Naive thymus-derived CD4-positive, alpha-beta T cell (primary cell): ENCODE measurements at regions not wholly inside any gene's neighbourhood (a gene's known extent, or its start where the extent isn't known, plus 50 kb on each side); places are given as distances from the start of the nearest gene placed in this dataset.

Source experiments
- ATAC-seq: fragments of 150-1000 bp; cut with Tn5 transposase; 2 replicates; pipeline ENCODE4 v1.10.0; 2021; ENCODE audit warnings: mild to moderate bottlenecking, moderate library complexity
- CTCF ChIA-PET: fragments of 350-600 bp; sonication (Branson Sonifier 250); formaldehyde crosslinking; loops from one replicate; lab custom pipeline; 2021; ENCODE audit warnings: antibody characterized with exemption; lab: Charles Lee
- POLR2A ChIA-PET: fragments of 350-600 bp; sonication (Branson Sonifier 250); formaldehyde crosslinking; loops from one replicate; lab custom pipeline; 2021; ENCODE audit warnings: antibody characterized with exemption, inconsistent platforms; lab: Charles Lee
- DNase-seq, 9 donors: peaks; one replicate each; pipeline versions ENCODE4 v3.0.0 to v3.0.0-alpha.2; 2020 to 2022; ENCODE audit warnings: mixed read lengths in 1 of 9
- H3K27ac ChIP-seq: one replicate; pipeline ENCODE4 v1.7.0; 2013; ENCODE audit warnings: mild to moderate bottlenecking, low read depth, low read length, moderate library complexity
- H3K27me3 ChIP-seq, 2 donors: one replicate each; pipeline ENCODE4 v1.7.0; 2013; ENCODE audit warnings: low read length in 2 of 2, mild to moderate bottlenecking in 2 of 2, moderate library complexity in 2 of 2; ENCODE audit not compliant: control insufficient read depth in 2 of 2, insufficient read depth in 2 of 2
- H3K36me3 ChIP-seq, 3 experiments: 1 replicate in 2 of 3; 2 replicates in 1 of 3; pipeline ENCODE4 v1.7.0; 2013; ENCODE audit warnings: low read length in 3 of 3, mild to moderate bottlenecking in 3 of 3, moderate library complexity in 1 of 3; ENCODE audit not compliant: insufficient read depth in 3 of 3, control insufficient read depth in 2 of 3
- H3K4me1 ChIP-seq, 2 donors: one replicate each; pipeline ENCODE4 v1.7.0; 2013; ENCODE audit warnings: low read length in 2 of 2, mild to moderate bottlenecking in 2 of 2, moderate library complexity in 1 of 2; ENCODE audit not compliant: control insufficient read depth in 2 of 2, insufficient read depth in 2 of 2
- H3K4me3 ChIP-seq: 2 replicates; pipeline ENCODE4 v1.7.0; 2013; ENCODE audit warnings: mild to moderate bottlenecking, low read length
- H3K9me3 ChIP-seq, 3 experiments: 1 replicate in 2 of 3; 2 replicates in 1 of 3; pipeline ENCODE4 v1.7.0; 2013; ENCODE audit warnings: low read length in 3 of 3; ENCODE audit not compliant: control insufficient read depth in 2 of 3
- H3K27ac Mint-ChIP-seq, 9 donors: one replicate each; pipeline ENCODE4 v1.8.0; 2020 to 2022; ENCODE audit warnings: mixed read lengths in 9 of 9, mild to moderate bottlenecking in 8 of 9, moderate library complexity in 5 of 9, inconsistent platforms in 2 of 9
- H3K27me3 Mint-ChIP-seq, 5 donors: one replicate each; pipeline ENCODE4 v1.8.0; 2021 to 2022; ENCODE audit warnings: mixed read lengths in 5 of 5, mild to moderate bottlenecking in 1 of 5
- H3K36me3 Mint-ChIP-seq, 5 donors: one replicate each; pipeline ENCODE4 v1.8.0; 2020 to 2022; ENCODE audit warnings: mixed read lengths in 5 of 5, mild to moderate bottlenecking in 3 of 5, inconsistent platforms in 1 of 5
- H3K4me1 Mint-ChIP-seq, 7 donors: one replicate each; pipeline ENCODE4 v1.8.0; 2020 to 2022; ENCODE audit warnings: mixed read lengths in 7 of 7, mild to moderate bottlenecking in 3 of 7, inconsistent platforms in 1 of 7
- H3K4me3 Mint-ChIP-seq, 10 donors: one replicate each; pipeline ENCODE4 v1.8.0; 2020 to 2022; ENCODE audit warnings: mild to moderate bottlenecking in 10 of 10, mixed read lengths in 10 of 10, moderate library complexity in 6 of 10, inconsistent platforms in 2 of 10
- H3K9me3 Mint-ChIP-seq, 11 donors: one replicate each; pipeline ENCODE4 v1.8.0; 2020 to 2022; ENCODE audit warnings: mixed read lengths in 11 of 11, mild to moderate bottlenecking in 4 of 11, inconsistent platforms in 1 of 11, moderate library complexity in 1 of 11
- intact Hi-C, 2 donors: fragments of 100-400 bp; cut with micrococcal nuclease; formaldehyde crosslinking; loops; one replicate each; pipeline ENCODE4 v1.15.1; 2023

DNA sequence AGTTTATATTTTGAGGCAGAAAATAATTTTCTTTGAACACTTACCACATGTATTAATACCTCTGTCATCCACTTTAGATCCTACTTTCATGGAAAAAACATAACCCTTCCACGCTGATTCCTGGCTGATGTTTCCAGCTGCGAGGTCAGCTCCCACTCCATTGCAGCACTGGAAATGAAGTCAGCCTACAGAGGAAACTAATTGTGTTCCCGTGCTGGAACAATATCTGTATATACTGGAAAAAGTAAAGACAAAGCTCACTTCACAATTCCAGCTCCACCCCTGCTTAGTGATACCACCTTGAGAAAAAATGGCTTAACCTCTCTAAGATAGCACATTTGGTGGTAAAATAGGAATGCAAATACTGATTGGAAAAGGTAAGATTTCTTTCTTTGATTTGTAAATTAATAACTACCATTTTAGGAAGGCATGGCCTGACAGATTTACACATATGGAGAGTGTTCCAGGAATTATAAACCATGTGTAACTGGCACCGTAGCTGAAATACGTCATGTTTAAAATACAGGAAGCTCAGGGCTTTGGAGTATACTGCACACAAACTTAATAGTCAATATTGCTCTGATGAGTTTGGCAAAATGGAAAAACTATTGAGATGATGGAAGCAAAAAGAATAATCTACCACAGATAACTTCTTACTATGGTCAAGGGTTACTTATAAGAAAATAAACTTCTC, 90.0 kb downstream of the TRIB2 start:
- Mint-ChIP-seq H3K9me3 (peaks cover 0 to 14% (median 5%) of the 10 kb centered on the region in 11 donors), H3K36me3 (peaks cover 0 to 6% (median 4%) of the 10 kb centered on the region in 5 donors), H3K4me3 (no peak overlapping the region), H3K4me1 (peaks cover 0 to 3% (median 0%) of the 10 kb centered on the region in 7 donors), H3K27ac (no peak overlapping the region), H3K27me3 (peaks cover 0 to 19% (median 11%) of the 10 kb centered on the region in 5 donors)
- Histone ChIP-seq H3K4me1 (no peaks in the 10 kb centered on the region), H3K36me3 (no peaks in the 10 kb centered on the region), H3K27me3 (no peaks in the 10 kb centered on the region), H3K4me3 (no peak overlapping the region), H3K9me3 (peaks cover 0 to 5% (median 0%) of the 10 kb centered on the region in 3 experiments), H3K27ac (no peak overlapping the region)
- POLR2A ChIA-PET = no interaction called here
- intact Hi-C loops = no loop called here
- no peak for DNase-seq
- CTCF ChIA-PET = no interaction called here
- no peak for ATAC-seq

DNA sequence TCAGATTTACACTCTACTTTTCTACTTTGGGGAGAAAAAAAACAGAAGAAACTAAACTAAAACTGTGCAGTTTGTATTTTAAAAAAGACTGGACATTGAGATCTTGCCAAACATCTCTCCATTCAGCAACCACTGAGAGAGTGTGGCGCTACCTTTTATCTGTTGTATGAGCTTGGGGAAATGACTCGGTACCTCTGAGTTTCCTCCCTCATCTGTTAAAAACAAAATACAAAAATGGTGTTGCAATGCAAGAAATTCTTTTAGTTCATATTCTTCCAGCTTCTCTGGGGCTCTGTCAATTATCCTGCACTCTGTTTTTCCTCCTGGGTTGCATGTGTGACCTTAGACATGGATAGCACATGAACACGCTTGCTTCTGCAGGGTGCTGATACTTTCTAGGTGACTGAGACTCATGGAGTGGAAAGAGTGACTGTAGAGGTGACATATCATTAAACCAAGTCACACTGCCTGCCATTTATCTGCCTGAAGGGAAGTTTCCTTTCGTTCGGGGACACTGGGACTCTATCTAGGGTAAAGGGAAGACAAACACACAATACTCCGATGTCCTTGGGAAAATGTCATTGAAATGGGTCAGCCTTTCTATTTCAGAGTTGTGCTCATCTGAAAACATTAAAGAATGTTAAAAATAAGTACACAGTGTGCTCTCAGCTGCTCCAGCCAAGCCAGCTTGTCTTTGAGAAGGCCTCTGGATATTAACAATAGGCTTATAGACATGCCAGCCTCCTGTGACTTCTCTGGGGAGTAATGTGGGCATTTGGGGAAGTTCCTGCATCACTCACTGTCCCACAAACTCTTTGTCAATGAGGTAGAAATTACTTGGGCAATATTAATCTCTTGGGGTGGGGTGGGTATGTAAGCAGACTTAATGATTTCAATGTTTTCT, 91.4 kb downstream of the TRIB2 start:
- Histone ChIP-seq H3K4me3 (no peak overlapping the region), H3K9me3 (no peaks in the 10 kb centered on the region), H3K27me3 (no peaks in the 10 kb centered on the region), H3K36me3 (no peaks in the 10 kb centered on the region), H3K27ac (no peak overlapping the region), H3K4me1 (no peaks in the 10 kb centered on the region)
- POLR2A ChIA-PET = no interaction called here
- CTCF ChIA-PET = no interaction called here
- Mint-ChIP-seq H3K4me3 (no peak overlapping the region), H3K4me1 (peaks cover 0 to 3% (median 0%) of the 10 kb centered on the region in 7 donors), H3K36me3 (no peaks in the 10 kb centered on the region), H3K27ac (no peak overlapping the region), H3K27me3 (peaks cover 0 to 19% (median 10%) of the 10 kb centered on the region in 5 donors), H3K9me3 (no peaks in the 10 kb centered on the region)
- no peak for DNase-seq
- intact Hi-C loops = no loop called here
- peak; percentile 36 for ATAC-seq

DNA sequence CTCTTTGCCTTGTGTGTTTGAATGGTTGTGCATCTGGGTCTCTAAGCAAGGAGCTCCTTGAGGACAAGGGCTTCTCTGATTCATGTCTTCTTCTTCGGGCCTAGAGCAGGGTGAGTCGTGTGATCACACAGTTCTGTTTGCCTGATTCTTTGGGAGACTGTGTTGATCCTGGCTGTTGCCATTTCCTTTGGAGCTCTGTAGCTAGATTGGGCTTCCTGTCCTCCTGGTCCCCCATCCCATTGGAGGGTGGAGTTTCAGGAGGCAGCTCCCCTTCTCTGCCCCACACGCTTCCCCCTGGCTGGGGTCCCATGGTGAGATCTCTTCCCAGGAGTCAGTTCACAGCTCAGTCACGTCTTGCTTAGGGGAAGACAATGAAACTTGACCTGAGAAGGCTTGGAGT, 92.8 kb downstream of the TRIB2 start:
- peak overlapping the region in 1 of 9 donors; percentile 5 for H3K27ac Mint-ChIP-seq
- ChIA-PET POLR2A (no interaction called here), CTCF (interaction anchor here (0.5 kb wide), 1 partner anchor 631 kb away, joined by 3 read pairs; no protein-coding TSS in a partner anchor)
- H3K36me3 Mint-ChIP-seq = no peaks in the 10 kb centered on the region
- DNase-seq (no peak), ATAC-seq (no peak)
- H3K27ac ChIP-seq = no peak overlapping the region
- H3K4me3 Mint-ChIP-seq = no peak overlapping the region
- no peaks in the 10 kb centered on the region for H3K27me3 ChIP-seq
- H3K4me1 ChIP-seq = no peaks in the 10 kb centered on the region
- no peaks in the 10 kb centered on the region for H3K36me3 ChIP-seq
- H3K9me3 Mint-ChIP-seq = no peaks in the 10 kb centered on the region
- H3K27me3 Mint-ChIP-seq = peaks cover 0 to 19% (median 10%) of the 10 kb centered on the region in 5 donors
- no peak overlapping the region for H3K4me3 ChIP-seq
- H3K9me3 ChIP-seq = no peaks in the 10 kb centered on the region
- peaks cover 0 to 3% (median 0%) of the 10 kb centered on the region in 7 donors for H3K4me1 Mint-ChIP-seq
- intact Hi-C loops = no loop called here

DNA sequence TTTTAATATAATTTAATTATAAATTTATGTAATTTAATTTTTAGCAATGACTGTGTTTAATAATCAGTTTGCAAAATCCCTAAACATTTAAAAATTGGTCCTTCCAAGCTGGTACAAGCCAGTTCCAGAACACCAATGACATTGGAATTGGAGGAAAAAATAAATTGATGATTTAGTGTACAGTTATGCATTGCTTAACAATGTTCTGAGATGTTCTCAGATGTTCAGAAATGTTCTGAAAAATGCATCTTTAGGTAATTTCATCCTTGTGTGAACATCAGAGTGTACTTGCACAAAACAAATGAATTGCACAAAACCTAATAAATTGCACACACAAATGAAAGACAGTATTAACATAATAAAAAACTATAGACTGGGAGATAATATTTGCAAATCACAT, 95.2 kb downstream of the TRIB2 start:
- intact Hi-C loops = no loop called here
- Mint-ChIP-seq H3K4me1 (peaks cover 2 to 20% (median 17%) of the 10 kb centered on the region in 7 donors), H3K27me3 (peaks cover 0 to 11% (median 5%) of the 10 kb centered on the region in 5 donors), H3K36me3 (no peaks in the 10 kb centered on the region), H3K27ac (no peak overlapping the region), H3K4me3 (no peak overlapping the region), H3K9me3 (no peaks in the 10 kb centered on the region)
- H3K27me3 ChIP-seq = no peaks in the 10 kb centered on the region
- H3K4me1 ChIP-seq = peaks cover 0 to 9% of the 10 kb centered on the region in 2 donors
- H3K9me3 ChIP-seq = no peaks in the 10 kb centered on the region
- no peak for DNase-seq
- ATAC-seq = no peak
- H3K27ac ChIP-seq = no peak overlapping the region
- CTCF ChIA-PET = no interaction called here
- H3K4me3 ChIP-seq = no peak overlapping the region
- no peaks in the 10 kb centered on the region for H3K36me3 ChIP-seq
- POLR2A ChIA-PET = interaction anchor here (0.7 kb wide), 1 partner anchor 199 kb away, joined by 4 read pairs; no protein-coding TSS in a partner anchor

DNA sequence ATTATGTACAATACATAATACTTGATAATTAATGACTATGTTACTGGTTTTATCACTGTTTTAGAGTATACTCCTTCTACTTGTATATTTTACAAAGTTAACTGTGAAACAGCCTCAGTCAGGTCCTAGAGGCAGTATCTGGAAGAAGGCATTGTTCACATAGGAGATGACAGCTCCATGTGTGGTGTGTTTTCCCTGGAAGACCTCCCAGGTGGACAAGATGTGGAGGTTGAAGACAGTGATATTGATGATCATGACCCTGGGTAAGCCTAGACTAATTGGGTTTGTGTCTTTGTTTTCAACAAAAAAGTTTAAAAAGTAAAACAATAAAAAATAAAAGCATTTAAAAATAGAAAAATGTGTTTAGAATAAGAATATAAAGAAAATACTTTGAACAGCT, 96.4 kb downstream of the TRIB2 start:
- peaks cover 0 to 5% (median 2%) of the 10 kb centered on the region in 5 donors for H3K27me3 Mint-ChIP-seq

DNA sequence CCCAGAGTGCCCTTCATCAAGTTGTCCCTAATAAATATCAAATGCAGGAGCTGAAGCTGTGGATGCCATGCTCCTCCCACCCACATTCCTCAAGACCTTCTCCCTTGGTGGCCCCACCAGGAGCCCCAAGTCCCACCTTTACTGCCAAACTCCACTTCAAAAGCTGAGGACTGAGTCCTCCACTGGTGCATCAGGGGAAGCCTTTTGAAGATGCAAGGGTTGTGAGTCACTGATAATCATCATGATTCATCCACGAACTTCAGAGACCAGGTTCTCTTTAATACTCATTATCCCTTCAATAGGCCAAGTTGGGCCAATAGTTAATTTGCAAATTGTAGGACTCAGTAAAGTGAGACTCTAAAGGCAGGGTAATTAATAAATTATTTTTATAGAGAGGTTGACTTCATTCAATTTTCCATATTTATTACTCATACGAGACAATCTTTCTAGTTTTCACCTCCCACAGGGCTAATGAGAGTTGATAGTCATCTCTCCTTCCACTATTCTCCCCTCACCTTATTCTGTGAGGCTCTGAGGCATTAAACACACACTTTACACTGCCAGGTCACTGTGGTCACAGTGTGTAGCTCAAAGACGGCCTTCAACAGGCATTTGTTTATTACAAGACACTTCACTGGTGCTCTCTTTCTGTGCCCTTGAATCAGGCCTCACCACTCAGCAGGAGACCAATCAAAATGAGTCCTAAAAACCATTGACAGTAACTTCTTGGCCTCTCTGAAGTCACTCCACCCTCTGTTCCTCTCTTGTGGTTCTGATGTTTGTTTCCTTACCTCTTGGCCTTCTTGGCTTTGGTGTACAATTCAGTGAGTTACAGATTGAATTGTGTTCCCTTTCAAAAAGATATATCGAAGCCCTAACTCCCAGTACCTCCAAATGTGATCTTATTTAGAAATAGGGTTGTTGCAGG, 99.9 kb downstream of the TRIB2 start:
- Mint-ChIP-seq H3K27ac (peak overlapping the region in 3 of 9 donors; percentile 30 to 74 (median 71)), H3K4me1 (peaks cover 6 to 63% (median 48%) of the 10 kb centered on the region in 7 donors), H3K4me3 (peak overlapping the region in 9 of 10 donors; percentile 2 to 73 (median 26)), H3K27me3 (peaks cover 0 to 15% (median 2%) of the 10 kb centered on the region in 5 donors), H3K36me3 (peaks cover 0 to 3% (median 0%) of the 10 kb centered on the region in 5 donors), H3K9me3 (no peaks in the 10 kb centered on the region)
- no peaks in the 10 kb centered on the region for H3K9me3 ChIP-seq
- DNase-seq = peak in 5 of 9 donors; percentile 14 to 39 (median 22)
- no peaks in the 10 kb centered on the region for H3K27me3 ChIP-seq
- H3K4me1 ChIP-seq = peaks cover 0 to 23% of the 10 kb centered on the region in 2 donors
- no peak overlapping the region for H3K27ac ChIP-seq
- H3K4me3 ChIP-seq = no peak overlapping the region
- no peak for ATAC-seq
- no peaks in the 10 kb centered on the region for H3K36me3 ChIP-seq
- ChIA-PET CTCF (no interaction called here), POLR2A (no interaction called here)
- intact Hi-C loops = no loop called here

More for the DNA sequence above, 96.4 kb downstream of the TRIB2 start:
- Mint-ChIP-seq H3K36me3 (no peaks in the 10 kb centered on the region), H3K9me3 (no peaks in the 10 kb centered on the region), H3K27ac (no peak overlapping the region), H3K4me1 (peaks cover 6 to 30% (median 29%) of the 10 kb centered on the region in 7 donors), H3K4me3 (no peak overlapping the region)
- H3K36me3 ChIP-seq = no peaks in the 10 kb centered on the region
- intact Hi-C loops = no loop called here
- DNase-seq (no peak), ATAC-seq (no peak)
- ChIA-PET POLR2A (no interaction called here), CTCF (no interaction called here)
- no peak overlapping the region for H3K27ac ChIP-seq
- no peak overlapping the region for H3K4me3 ChIP-seq
- no peaks in the 10 kb centered on the region for H3K27me3 ChIP-seq
- H3K9me3 ChIP-seq = no peaks in the 10 kb centered on the region
- H3K4me1 ChIP-seq = peaks cover 0 to 14% of the 10 kb centered on the region in 2 donors
